OCI-LY7 (cell line): ENCODE measurements at regions not wholly inside any gene's neighbourhood (a gene's known extent, or its start where the extent isn't known, plus 50 kb on each side); places are given as distances from the start of the nearest gene placed in this dataset.

Experiments used
- BruUV-seq: library from RNA; stranded (reverse); fragments of 400-500 nt; replicated peaks from 2 replicates; lab custom pipeline; 2021; lab: Mats Ljungman, UMichigan
- CTCF ChIA-PET: fragments of 300-600 bp; sonication (Branson Sonifier 250); formaldehyde crosslinking; loops from one replicate; lab custom pipeline; 2022; ENCODE audit warnings: antibody characterized with exemption; ENCODE audit not compliant: unreplicated experiment; lab: Charles Lee
- POLR2A ChIA-PET: fragments of 300-600 bp; sonication (Branson Sonifier 250); formaldehyde crosslinking; loops from one replicate; lab custom pipeline; 2022; ENCODE audit warnings: antibody characterized with exemption; lab: Charles Lee
- DNase-seq: peaks from one replicate; pipeline ENCODE4 v3.0.0-alpha.2; 2015; ENCODE audit warnings: low spot score
- H2AFZ ChIP-seq: fragments of 200-600 bp; sonication (generic), shearing (Covaris generic); 2 replicates; pipeline ENCODE4 v1.6.1; 2014; ENCODE audit warnings: mild to moderate bottlenecking, antibody characterized with exemption, low read length, moderate library complexity
- H3K27ac ChIP-seq: fragments of 200-600 bp; sonication (generic); 2 replicates; pipeline ENCODE4 v1.5.1; 2014; ENCODE audit warnings: mixed run types, low read depth, mild to moderate bottlenecking, moderate library complexity, low read length, inconsistent platforms; ENCODE audit not compliant: poor library complexity, severe bottlenecking
- H3K36me3 ChIP-seq: fragments of 200-600 bp; sonication (generic); 2 replicates; pipeline ENCODE4 v1.6.1; 2014; ENCODE audit warnings: mild to moderate bottlenecking, antibody characterized with exemption, low read length, moderate library complexity, mixed read lengths; ENCODE audit not compliant: insufficient read depth
- H3K4me1 ChIP-seq: fragments of 200-600 bp; sonication (generic); 2 replicates; pipeline ENCODE4 v1.5.1; 2014; ENCODE audit warnings: mild to moderate bottlenecking, low read length; ENCODE audit not compliant: insufficient read depth, poor library complexity, severe bottlenecking
- H3K4me2 ChIP-seq: fragments of 200-600 bp; sonication (generic); 2 replicates; pipeline ENCODE4 v1.6.1; 2014; ENCODE audit warnings: mild to moderate bottlenecking, low read length
- H3K4me3 ChIP-seq: fragments of 200-600 bp; sonication (generic); 2 replicates; pipeline ENCODE4 v1.5.1; 2014; ENCODE audit warnings: mild to moderate bottlenecking, low read depth, low read length; ENCODE audit not compliant: poor library complexity, severe bottlenecking
- H3K79me2 ChIP-seq: fragments of 200-600 bp; sonication (generic); 2 replicates; pipeline ENCODE4 v1.6.1; 2016; ENCODE audit warnings: low read depth, mild to moderate bottlenecking, low read length, moderate library complexity, mixed read lengths; ENCODE audit not compliant: insufficient read depth
- H3K9me2 ChIP-seq: fragments of 200-600 bp; sonication (generic); 2 replicates; pipeline ENCODE4 v1.6.1; 2016; ENCODE audit warnings: mild to moderate bottlenecking, low read length, mixed read lengths; ENCODE audit not compliant: insufficient read depth
- H3K9me3 ChIP-seq: fragments of 200-600 bp; sonication (generic); 2 replicates; pipeline ENCODE4 v1.6.1; 2014; ENCODE audit warnings: mild to moderate bottlenecking, mixed run types, low read length, mixed read lengths
- H4K20me1 ChIP-seq: fragments of 200-600 bp; sonication (generic); 2 replicates; pipeline ENCODE4 v1.6.1; 2014; ENCODE audit warnings: mild to moderate bottlenecking, antibody characterized with exemption, low read length, moderate library complexity, mixed read lengths; ENCODE audit not compliant: insufficient read depth
- EZH2phosphoT487 ChIP-seq: fragments of 200-600 bp; sonication (generic); IDR thresholded peaks from 2 replicates; pipeline ENCODE4 v1.6.1; 2018; ENCODE audit warnings: low read depth, borderline replicate concordance, mild to moderate bottlenecking, mixed run types, antibody characterized with exemption, low read length, moderate library complexity, mixed read lengths
- intact Hi-C: fragments of 100-400 bp; cut with micrococcal nuclease; formaldehyde crosslinking; loops from one replicate; pipeline ENCODE4 v1.10.0; 2022; ENCODE audit not compliant: unreplicated experiment
- TF ChIP-seq, protein P1 (sequence below): fragments of 200-600 bp; sonication (generic); conservative IDR thresholded peaks from 2 replicates; pipeline ENCODE4 v1.5.1; 2014; ENCODE audit warnings: mild to moderate bottlenecking, antibody characterized with exemption, low read length, moderate library complexity, mixed read lengths

DNA sequence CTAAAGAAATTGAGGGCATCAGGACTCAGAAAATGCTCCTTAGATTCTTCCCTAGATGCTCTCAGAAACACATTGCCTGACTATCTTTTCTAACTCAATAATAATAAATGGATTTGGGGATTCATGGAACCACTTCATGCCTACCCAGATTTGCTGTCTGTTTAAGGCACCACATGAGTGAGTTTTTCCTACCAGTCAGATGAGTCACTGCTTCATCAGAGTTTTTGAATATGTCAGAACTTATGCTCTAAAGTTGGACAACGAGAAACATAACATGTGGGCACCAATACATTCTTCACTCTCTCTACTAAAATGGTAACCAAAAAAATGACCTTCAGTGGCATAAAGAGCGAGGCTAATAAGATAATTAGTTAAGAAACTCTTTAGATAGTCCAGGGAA is 1135.1 kb downstream of the TUSC7 start:
- POLR2A ChIA-PET = no interaction called here
- no peaks in the 10 kb centered on the region for H3K36me3 ChIP-seq
- H3K9me3 ChIP-seq = no peaks in the 10 kb centered on the region
- no peak overlapping the region for H3K27ac ChIP-seq
- H2AFZ ChIP-seq = no peak overlapping the region
- intact Hi-C loops = no loop called here
- TF ChIP-seq, protein P1, sequence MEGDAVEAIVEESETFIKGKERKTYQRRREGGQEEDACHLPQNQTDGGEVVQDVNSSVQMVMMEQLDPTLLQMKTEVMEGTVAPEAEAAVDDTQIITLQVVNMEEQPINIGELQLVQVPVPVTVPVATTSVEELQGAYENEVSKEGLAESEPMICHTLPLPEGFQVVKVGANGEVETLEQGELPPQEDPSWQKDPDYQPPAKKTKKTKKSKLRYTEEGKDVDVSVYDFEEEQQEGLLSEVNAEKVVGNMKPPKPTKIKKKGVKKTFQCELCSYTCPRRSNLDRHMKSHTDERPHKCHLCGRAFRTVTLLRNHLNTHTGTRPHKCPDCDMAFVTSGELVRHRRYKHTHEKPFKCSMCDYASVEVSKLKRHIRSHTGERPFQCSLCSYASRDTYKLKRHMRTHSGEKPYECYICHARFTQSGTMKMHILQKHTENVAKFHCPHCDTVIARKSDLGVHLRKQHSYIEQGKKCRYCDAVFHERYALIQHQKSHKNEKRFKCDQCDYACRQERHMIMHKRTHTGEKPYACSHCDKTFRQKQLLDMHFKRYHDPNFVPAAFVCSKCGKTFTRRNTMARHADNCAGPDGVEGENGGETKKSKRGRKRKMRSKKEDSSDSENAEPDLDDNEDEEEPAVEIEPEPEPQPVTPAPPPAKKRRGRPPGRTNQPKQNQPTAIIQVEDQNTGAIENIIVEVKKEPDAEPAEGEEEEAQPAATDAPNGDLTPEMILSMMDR = no peak
- TF ChIP-seq EZH2phosphoT487 = no peak
- no peak overlapping the region for H3K4me3 ChIP-seq
- no TSS peak for BruUV-seq
- H3K79me2 ChIP-seq = no peaks in the 10 kb centered on the region
- CTCF ChIA-PET = no interaction called here
- no peaks in the 10 kb centered on the region for H3K9me2 ChIP-seq
- no peak for DNase-seq
- no peak overlapping the region for H3K4me2 ChIP-seq
- H4K20me1 ChIP-seq = no peaks in the 10 kb centered on the region
- H3K4me1 ChIP-seq = no peaks in the 10 kb centered on the region

DNA sequence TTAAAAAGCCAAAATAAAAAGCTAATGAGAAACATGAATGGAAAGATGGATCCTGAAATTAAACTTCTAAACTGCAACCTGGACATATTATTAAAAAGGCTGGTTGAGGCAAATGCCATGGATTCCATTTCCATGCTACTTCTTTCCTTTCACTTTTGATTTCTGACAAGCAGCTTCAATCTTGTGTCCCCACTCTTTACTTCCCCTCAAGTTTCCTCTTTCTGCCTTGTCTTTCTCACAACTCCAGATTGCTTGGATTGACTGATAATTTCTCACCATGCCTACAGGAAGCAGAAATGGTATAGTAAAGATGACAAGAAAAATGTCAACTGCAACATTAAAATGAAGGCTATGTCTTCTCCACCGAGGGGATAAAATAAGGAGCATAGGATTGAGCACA is 1136.7 kb downstream of the TUSC7 start:
- Histone ChIP-seq H4K20me1 (no peaks in the 10 kb centered on the region), H2AFZ (no peak overlapping the region), H3K79me2 (no peaks in the 10 kb centered on the region), H3K4me1 (no peaks in the 10 kb centered on the region), H3K4me2 (no peak overlapping the region), H3K4me3 (no peak overlapping the region), H3K36me3 (no peaks in the 10 kb centered on the region), H3K9me3 (no peaks in the 10 kb centered on the region), H3K9me2 (no peaks in the 10 kb centered on the region), H3K27ac (no peak overlapping the region)
- intact Hi-C loops = no loop called here
- DNase-seq = no peak
- ChIA-PET CTCF (no interaction called here), POLR2A (interaction anchor here (0.6 to 1.3 kb wide), 6 partner anchors 11 to 723 kb away, joined by 3 to 5 read pairs (median 4); no protein-coding TSS in a partner anchor)
- BruUV-seq = no TSS peak
- TF ChIP-seq EZH2phosphoT487 = no peak
- TF ChIP-seq, protein P1 = no peak

DNA sequence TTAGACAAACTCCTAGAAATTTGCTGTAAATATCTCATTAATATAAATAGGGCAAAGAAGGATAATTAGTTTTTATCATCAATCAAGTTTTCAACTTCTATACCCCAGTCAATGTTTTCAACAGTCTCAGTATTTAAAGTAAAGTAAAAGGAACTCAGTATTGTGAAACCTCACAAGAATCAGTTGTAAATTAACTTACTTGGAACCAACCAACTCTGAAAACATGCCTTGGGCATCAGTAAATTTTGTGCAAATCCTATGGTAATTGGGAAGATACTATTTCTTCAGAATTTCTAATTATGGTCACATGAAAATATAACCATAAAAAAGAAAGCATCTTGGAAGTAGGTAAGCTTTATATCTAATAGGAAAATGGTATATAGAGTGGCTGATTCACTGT is 1139.0 kb downstream of the TUSC7 start:
- H3K9me3 ChIP-seq = no peaks in the 10 kb centered on the region
- H3K79me2 ChIP-seq = no peaks in the 10 kb centered on the region
- H3K9me2 ChIP-seq = no peaks in the 10 kb centered on the region
- H4K20me1 ChIP-seq = no peaks in the 10 kb centered on the region
- H2AFZ ChIP-seq = no peak overlapping the region
- no peak overlapping the region for H3K27ac ChIP-seq
- H3K36me3 ChIP-seq = no peaks in the 10 kb centered on the region
- intact Hi-C loops = no loop called here
- BruUV-seq = no TSS peak
- no peak overlapping the region for H3K4me3 ChIP-seq
- TF ChIP-seq, protein P1 = no peak
- TF ChIP-seq EZH2phosphoT487 = no peak
- no peak overlapping the region for H3K4me2 ChIP-seq
- no peaks in the 10 kb centered on the region for H3K4me1 ChIP-seq
- POLR2A ChIA-PET = no interaction called here
- CTCF ChIA-PET = no interaction called here
- no peak for DNase-seq
